Progenitor cell of endocrine pancreas (in vitro differentiated cells): ENCODE measurements at regions not wholly inside any gene's neighbourhood (a gene's known extent, or its start where the extent isn't known, plus 50 kb on each side); places are given as distances from the start of the nearest gene placed in this dataset.

ENCODE experiments used
- DNase-seq: peaks from one replicate; pipeline ENCODE4 v3.0.0; 2021; ENCODE audit warnings: low spot score; ENCODE audit not compliant: unreplicated experiment
- H3K27ac Mint-ChIP-seq: 2 replicates; pipeline ENCODE4 v1.8.0; 2021; ENCODE audit warnings: mild to moderate bottlenecking, moderate library complexity, mixed read lengths
- H3K27me3 Mint-ChIP-seq: 2 replicates; pipeline ENCODE4 v1.8.0; 2021; ENCODE audit warnings: mixed read lengths
- H3K36me3 Mint-ChIP-seq: 2 replicates; pipeline ENCODE4 v1.8.0; 2022; ENCODE audit warnings: mixed read lengths; ENCODE audit not compliant: insufficient read depth
- H3K4me1 Mint-ChIP-seq: 2 replicates; pipeline ENCODE4 v1.8.0; 2021; ENCODE audit warnings: low read depth, mixed read lengths
- H3K4me3 Mint-ChIP-seq: 2 replicates; pipeline ENCODE4 v1.8.0; 2021; ENCODE audit warnings: low read depth, mild to moderate bottlenecking, moderate library complexity, mixed read lengths
- H3K9me3 Mint-ChIP-seq: 2 replicates; pipeline ENCODE4 v1.8.0; 2021; ENCODE audit warnings: low read depth, mixed read lengths
- CTCF ChIP-seq: fragments of 200-600 bp; sonication (generic); IDR thresholded peaks from one replicate; pipeline ENCODE4 v1.5.0; 2021; ENCODE audit warnings: antibody characterized with exemption, mild to moderate bottlenecking; ENCODE audit not compliant: unreplicated experiment

DNA sequence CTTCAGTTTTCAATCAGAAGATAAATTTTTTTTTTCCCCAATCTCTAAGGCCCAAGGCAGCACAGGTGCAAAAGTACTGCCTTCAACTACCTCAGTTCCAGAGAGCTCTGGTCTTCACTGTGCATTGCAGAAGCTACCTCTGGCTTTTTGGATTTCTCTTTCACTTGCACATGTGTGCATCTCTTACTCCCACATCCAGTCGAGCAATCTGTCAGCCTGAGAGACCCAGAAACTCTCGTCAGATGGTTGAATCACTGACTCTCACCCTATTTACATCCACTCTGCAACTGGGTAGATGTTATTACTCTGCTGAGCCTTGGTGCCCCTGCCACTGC is 813.8 kb downstream of the NR2F2 start:
- no peak for DNase-seq
- Mint-ChIP-seq H3K27ac (no peak overlapping the region), H3K4me3 (no peak overlapping the region), H3K9me3 (no peaks in the 10 kb centered on the region), H3K4me1 (no peaks in the 10 kb centered on the region), H3K36me3 (no peaks in the 10 kb centered on the region), H3K27me3 (no peaks in the 10 kb centered on the region)
- TF ChIP-seq CTCF = no peak

DNA sequence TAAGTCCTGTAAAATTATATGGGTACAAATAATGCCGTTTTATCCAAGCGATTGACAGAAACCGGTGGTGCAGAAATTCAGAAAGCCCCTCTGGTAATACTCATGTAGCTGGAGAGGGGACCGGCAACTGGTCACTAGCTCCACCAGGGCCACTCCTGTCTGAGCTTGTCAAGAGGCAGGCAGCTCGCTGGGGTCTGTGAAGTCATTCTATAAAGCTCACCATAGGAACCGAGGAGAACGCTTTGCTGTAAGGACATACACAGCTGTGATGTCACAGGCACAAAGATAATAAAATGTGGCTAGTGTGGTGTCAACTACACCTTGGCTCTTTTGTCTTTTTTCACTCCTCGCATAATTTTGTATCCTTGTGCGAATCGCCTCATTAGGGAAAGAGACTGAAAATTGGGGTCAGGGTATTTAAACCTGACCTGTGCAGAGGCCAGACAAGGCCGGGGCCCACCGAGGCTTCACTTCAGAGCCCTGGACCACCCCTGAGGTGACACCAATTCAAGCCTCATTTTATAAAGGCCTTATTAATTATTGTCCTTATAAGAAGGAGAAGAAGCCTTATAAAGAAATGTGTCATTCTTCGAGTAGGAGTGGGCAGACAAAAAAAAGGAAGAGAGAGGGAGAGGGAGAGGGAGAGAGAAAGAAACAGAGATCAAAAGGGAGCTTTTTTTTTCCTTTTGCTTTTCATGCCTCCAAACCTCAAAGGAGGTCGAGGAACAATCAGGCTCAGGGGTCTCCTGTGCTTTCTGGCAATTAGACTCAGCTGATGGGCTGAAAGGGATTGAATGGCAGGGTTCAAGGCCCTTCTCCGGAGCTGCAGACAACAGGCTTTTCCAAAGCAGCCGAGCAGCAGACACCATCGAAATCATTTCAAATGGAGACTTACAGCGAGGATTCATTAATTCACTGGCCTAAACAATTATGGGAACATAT is 813.3 kb upstream of the ARRDC4 start:
- Mint-ChIP-seq H3K27ac (no peak overlapping the region), H3K36me3 (no peaks in the 10 kb centered on the region), H3K27me3 (peaks cover 3% of the 10 kb centered on the region), H3K4me3 (no peak overlapping the region), H3K4me1 (no peaks in the 10 kb centered on the region), H3K9me3 (no peaks in the 10 kb centered on the region)
- no peak for TF ChIP-seq CTCF
- DNase-seq = no peak

GRCh38 chr15:97153356-97153965 is 807.0 kb upstream of the ARRDC4 start:
- no peak for DNase-seq
- Mint-ChIP-seq H3K4me3 (no peak overlapping the region), H3K27ac (no peak overlapping the region), H3K27me3 (peaks cover 3% of the 10 kb centered on the region), H3K36me3 (no peaks in the 10 kb centered on the region), H3K9me3 (no peaks in the 10 kb centered on the region), H3K4me1 (no peaks in the 10 kb centered on the region)
- TF ChIP-seq CTCF = no peak

- no peaks in the 10 kb centered on the region for H3K36me3 Mint-ChIP-seq
- no peak for DNase-seq
- H3K9me3 Mint-ChIP-seq = no peaks in the 10 kb centered on the region
- H3K27me3 Mint-ChIP-seq = peaks cover 4% of the 10 kb centered on the region
- no peak for TF ChIP-seq CTCF
- no peaks in the 10 kb centered on the region for H3K4me1 Mint-ChIP-seq
- H3K27ac Mint-ChIP-seq = no peak overlapping the region
- no peak overlapping the region for H3K4me3 Mint-ChIP-seq
Measured at GRCh38 chr15:97156739-97157265, 803.7 kb upstream of the ARRDC4 start.

- no peak for TF ChIP-seq CTCF
- DNase-seq = no peak
- peaks cover 8% of the 10 kb centered on the region for H3K27me3 Mint-ChIP-seq
- no peak overlapping the region for H3K27ac Mint-ChIP-seq
- no peak overlapping the region for H3K4me3 Mint-ChIP-seq
- no peaks in the 10 kb centered on the region for H3K9me3 Mint-ChIP-seq
- peaks cover 18% of the 10 kb centered on the region for H3K4me1 Mint-ChIP-seq
- H3K36me3 Mint-ChIP-seq = no peaks in the 10 kb centered on the region
Measured at GRCh38 chr15:97162805-97163495, 797.6 kb upstream of the ARRDC4 start.
